Activated T-cell treated with anti-CD3 and anti-CD28 coated beads, Interleukin-2, amount 50 U/mL, for 72 hours (primary cell): ENCODE measurements at regions not wholly inside any gene's neighbourhood (a gene's known extent, or its start where the extent isn't known, plus 50 kb on each side); places are given as distances from the start of the nearest gene placed in this dataset.

Source experiments
- ATAC-seq, 2 donors: fragments of 150-1000 bp; cut with Tn5 transposase; replicated peaks in 1 of 2; 2 replicates each; pipeline ENCODE4 v1.10.0; 2021; ENCODE audit warnings: moderate library complexity in 2 of 2, mild to moderate bottlenecking in 1 of 2
- DNase-seq, 2 donors: peaks; one replicate each; pipeline ENCODE4 v3.0.0; 2021 to 2022; ENCODE audit warnings: mixed read lengths in 1 of 2
- H3K27ac Mint-ChIP-seq: one replicate; pipeline ENCODE4 v1.8.0; 2022; ENCODE audit warnings: mild to moderate bottlenecking, moderate library complexity, mixed read lengths
- H3K27me3 Mint-ChIP-seq: one replicate; pipeline ENCODE4 v1.8.0; 2022; ENCODE audit warnings: low read depth, mixed read lengths
- H3K36me3 Mint-ChIP-seq, 2 donors: one replicate each; pipeline ENCODE4 v1.8.0; 2022; ENCODE audit warnings: mixed read lengths in 2 of 2, mild to moderate bottlenecking in 1 of 2; ENCODE audit not compliant: insufficient read depth in 2 of 2
- H3K4me1 Mint-ChIP-seq: one replicate; pipeline ENCODE4 v1.8.0; 2022; ENCODE audit warnings: low read depth, mixed read lengths
- H3K4me3 Mint-ChIP-seq, 2 donors: one replicate each; pipeline ENCODE4 v1.8.0; 2022; ENCODE audit warnings: mild to moderate bottlenecking in 2 of 2, mixed read lengths in 2 of 2, moderate library complexity in 2 of 2
- H3K9me3 Mint-ChIP-seq, 2 donors: one replicate each; pipeline ENCODE4 v1.8.0; 2022; ENCODE audit warnings: mixed read lengths in 2 of 2

DNA sequence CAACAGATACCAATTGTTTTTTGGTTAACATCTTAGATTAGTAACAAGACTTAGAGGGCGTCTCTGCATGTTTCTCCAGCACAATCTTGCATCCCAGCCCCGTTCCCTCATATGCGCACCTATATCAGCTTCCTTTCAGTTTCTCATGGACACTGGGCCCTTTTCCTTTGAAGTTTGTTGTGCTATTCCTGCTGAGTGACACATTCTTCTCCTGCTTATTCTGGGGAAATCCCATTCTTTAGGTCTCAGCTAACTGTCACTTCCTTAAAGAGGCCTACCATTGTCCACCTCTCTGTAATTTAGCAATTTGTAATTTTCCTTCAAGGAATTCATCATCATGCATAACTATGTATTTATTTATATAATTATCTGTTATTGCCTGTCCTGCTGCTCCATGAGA lies 110.3 kb upstream of the STEAP1B start:
- no peaks in the 10 kb centered on the region for H3K9me3 Mint-ChIP-seq
- DNase-seq (no peak), ATAC-seq (no peak)
- no peak overlapping the region for H3K27ac Mint-ChIP-seq
- peaks cover 36% of the 10 kb centered on the region for H3K27me3 Mint-ChIP-seq
- no peaks in the 10 kb centered on the region for H3K4me1 Mint-ChIP-seq
- no peak overlapping the region for H3K4me3 Mint-ChIP-seq
- no peaks in the 10 kb centered on the region for H3K36me3 Mint-ChIP-seq

DNA sequence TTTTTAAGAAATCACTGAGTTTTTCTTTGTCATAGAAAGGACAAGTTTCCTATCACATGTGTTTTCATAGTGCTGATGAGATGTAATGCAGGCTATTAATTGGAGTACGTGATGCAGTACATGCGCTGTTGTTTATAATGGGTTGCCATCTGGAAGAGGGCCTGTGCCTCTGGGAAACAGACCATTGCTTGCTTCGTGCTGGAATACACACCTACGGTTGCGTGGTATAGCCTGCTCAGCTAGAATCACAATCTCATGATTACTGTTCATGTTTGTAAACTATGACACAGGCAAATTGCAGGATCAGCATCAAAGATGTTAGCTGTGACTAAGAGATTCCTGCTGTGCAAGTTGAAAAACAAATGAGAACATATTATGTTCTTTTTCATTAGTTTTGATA lies 107.2 kb upstream of the STEAP1B start:
- H3K4me3 Mint-ChIP-seq: no peak overlapping the region
- DNase-seq: no peak
- peaks cover 24% of the 10 kb centered on the region for H3K27me3 Mint-ChIP-seq
- H3K4me1 Mint-ChIP-seq: no peaks in the 10 kb centered on the region
- no peak overlapping the region for H3K27ac Mint-ChIP-seq
- ATAC-seq: no peak
- H3K9me3 Mint-ChIP-seq: no peaks in the 10 kb centered on the region
- no peaks in the 10 kb centered on the region for H3K36me3 Mint-ChIP-seq

- ATAC-seq (no peak), DNase-seq (no peak)
- H3K36me3 Mint-ChIP-seq: no peaks in the 10 kb centered on the region
- H3K9me3 Mint-ChIP-seq: no peaks in the 10 kb centered on the region
- peaks cover 30% of the 10 kb centered on the region for H3K27me3 Mint-ChIP-seq
- no peaks in the 10 kb centered on the region for H3K4me1 Mint-ChIP-seq
- no peak overlapping the region for H3K27ac Mint-ChIP-seq
- H3K4me3 Mint-ChIP-seq: no peak overlapping the region
Observed at GRCh38 chr7:22604246-22604645, 104.3 kb upstream of the STEAP1B start.

DNA sequence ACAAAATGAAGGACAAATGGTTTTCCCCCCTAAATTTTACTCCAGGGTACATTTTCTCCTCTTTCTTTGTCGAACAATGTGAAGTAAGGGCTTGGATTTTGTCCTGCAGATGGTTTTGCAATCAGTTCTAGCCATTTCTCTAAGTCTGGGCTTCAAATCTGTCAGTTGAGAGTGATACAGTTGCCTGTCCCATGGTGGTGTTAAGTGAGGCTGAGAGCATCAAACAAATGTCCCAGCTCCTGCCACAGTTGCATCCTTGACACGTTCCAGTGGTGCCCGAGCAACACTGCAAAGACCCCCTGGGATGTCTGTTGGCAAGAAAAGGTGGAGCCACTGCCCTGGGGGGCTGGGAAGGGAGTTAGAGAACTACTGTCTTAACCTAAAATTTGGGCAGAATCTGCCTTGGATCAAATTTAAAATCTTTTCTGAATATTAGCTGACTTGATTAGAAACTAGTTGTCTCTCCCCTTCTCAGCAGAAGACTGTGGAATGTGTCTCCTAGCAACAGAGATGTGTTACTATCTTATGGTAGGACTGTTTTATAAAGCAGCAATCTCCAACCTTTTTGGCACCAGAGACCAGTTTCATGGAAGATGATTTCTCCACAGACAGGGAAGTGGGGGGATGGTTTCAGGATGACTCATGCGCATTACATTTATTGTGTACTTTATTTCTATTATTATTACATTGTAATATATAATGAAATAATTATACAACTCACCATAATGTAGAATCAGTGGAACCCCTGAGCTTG lies 102.0 kb upstream of the STEAP1B start:
- H3K9me3 Mint-ChIP-seq: no peaks in the 10 kb centered on the region

GRCh38 chr7:22601408-22601807 lies 101.4 kb upstream of the STEAP1B start:
- H3K4me3 Mint-ChIP-seq: no peak overlapping the region
- no peaks in the 10 kb centered on the region for H3K4me1 Mint-ChIP-seq
- H3K27ac Mint-ChIP-seq: no peak overlapping the region
- ATAC-seq: no peak
- no peaks in the 10 kb centered on the region for H3K36me3 Mint-ChIP-seq
- H3K9me3 Mint-ChIP-seq: no peaks in the 10 kb centered on the region
- DNase-seq: no peak
- H3K27me3 Mint-ChIP-seq: peaks cover 38% of the 10 kb centered on the region

More for the DNA sequence above, 102.0 kb upstream of the STEAP1B start:
- H3K27me3 Mint-ChIP-seq: peaks cover 38% of the 10 kb centered on the region
- H3K36me3 Mint-ChIP-seq: no peaks in the 10 kb centered on the region
- no peaks in the 10 kb centered on the region for H3K4me1 Mint-ChIP-seq
- H3K4me3 Mint-ChIP-seq: no peak overlapping the region
- DNase-seq: no peak
- no peak for ATAC-seq
- no peak overlapping the region for H3K27ac Mint-ChIP-seq

GRCh38 chr7:22601003-22601402 lies 101.0 kb upstream of the STEAP1B start:
- no peaks in the 10 kb centered on the region for H3K36me3 Mint-ChIP-seq
- no peak for ATAC-seq
- no peak overlapping the region for H3K4me3 Mint-ChIP-seq
- no peaks in the 10 kb centered on the region for H3K9me3 Mint-ChIP-seq
- no peak overlapping the region for H3K27ac Mint-ChIP-seq
- H3K27me3 Mint-ChIP-seq: peaks cover 38% of the 10 kb centered on the region
- no peaks in the 10 kb centered on the region for H3K4me1 Mint-ChIP-seq
- no peak for DNase-seq

GRCh38 chr7:22598318-22598920 lies 98.4 kb upstream of the STEAP1B start:
- Mint-ChIP-seq H3K36me3 (no peaks in the 10 kb centered on the region), H3K27me3 (peaks cover 52% of the 10 kb centered on the region), H3K27ac (no peak overlapping the region), H3K4me3 (no peak overlapping the region), H3K4me1 (no peaks in the 10 kb centered on the region), H3K9me3 (no peaks in the 10 kb centered on the region)
- no peak for DNase-seq
- no peak for ATAC-seq

DNA sequence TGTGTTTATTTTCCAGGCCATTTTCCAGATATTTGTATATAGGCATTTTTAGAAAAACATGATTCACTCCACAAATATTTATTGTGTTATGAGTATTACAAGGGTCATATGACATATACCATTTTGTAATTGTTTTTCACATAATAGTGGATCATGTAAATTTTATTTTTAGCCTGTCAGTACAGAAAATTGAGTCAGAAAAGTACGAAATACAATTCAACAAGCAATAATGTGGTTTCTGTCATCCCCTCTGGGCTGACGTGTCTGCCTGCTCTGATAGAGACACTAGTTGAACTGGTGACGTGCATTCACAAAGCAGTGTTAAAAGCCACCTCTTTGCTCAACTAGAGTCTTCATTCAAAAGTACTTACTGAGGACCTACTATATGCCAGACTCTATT lies 97.9 kb upstream of the STEAP1B start:
- Mint-ChIP-seq H3K36me3 (no peaks in the 10 kb centered on the region), H3K4me1 (no peaks in the 10 kb centered on the region), H3K27me3 (peaks cover 51% of the 10 kb centered on the region), H3K4me3 (no peak overlapping the region), H3K27ac (no peak overlapping the region), H3K9me3 (no peaks in the 10 kb centered on the region)
- DNase-seq: no peak
- ATAC-seq: no peak

DNA sequence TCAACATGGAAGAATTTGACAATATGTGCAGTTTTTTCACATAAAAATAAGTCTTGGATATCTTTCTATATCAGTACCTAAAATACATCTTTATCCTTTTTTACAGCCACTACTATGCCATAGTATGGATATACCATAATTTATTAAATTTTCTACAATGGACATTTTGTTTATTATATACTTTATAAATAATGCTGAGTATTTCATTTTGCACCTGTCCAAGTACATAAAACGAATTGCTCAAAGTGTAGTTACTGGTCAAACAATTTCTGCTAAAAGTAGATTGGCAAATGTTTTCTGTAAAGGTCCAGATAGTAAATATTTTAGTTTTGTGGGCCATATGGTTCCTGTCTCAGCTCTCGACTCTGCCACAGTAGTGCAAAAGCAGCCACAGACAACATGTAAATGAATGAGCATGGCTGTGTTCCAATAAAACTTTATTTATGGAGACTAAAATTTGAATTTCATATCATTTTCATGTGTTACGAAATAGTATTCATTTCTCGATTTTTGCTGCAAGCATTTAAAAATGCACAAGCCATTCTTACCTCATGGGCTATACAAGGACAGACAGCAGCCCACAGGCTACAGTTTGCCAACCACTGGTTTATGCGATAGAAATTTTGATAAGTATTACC lies 96.9 kb upstream of the STEAP1B start:
- Mint-ChIP-seq H3K9me3 (peaks cover 0 to 2% of the 10 kb centered on the region in 2 donors), H3K27ac (no peak overlapping the region), H3K36me3 (peaks cover 0 to 5% of the 10 kb centered on the region in 2 donors), H3K4me1 (no peaks in the 10 kb centered on the region), H3K27me3 (peaks cover 57% of the 10 kb centered on the region), H3K4me3 (no peak overlapping the region)
- ATAC-seq (no peak), DNase-seq (no peak)

GRCh38 chr7:22594020-22594419 lies 94.0 kb upstream of the STEAP1B start:
- peaks cover 65% of the 10 kb centered on the region for H3K27me3 Mint-ChIP-seq
- no peaks in the 10 kb centered on the region for H3K4me1 Mint-ChIP-seq
- H3K9me3 Mint-ChIP-seq: peaks cover 0 to 2% of the 10 kb centered on the region in 2 donors
- peaks cover 0 to 5% of the 10 kb centered on the region in 2 donors for H3K36me3 Mint-ChIP-seq
- H3K27ac Mint-ChIP-seq: no peak overlapping the region
- no peak for DNase-seq
- ATAC-seq: no peak
- no peak overlapping the region for H3K4me3 Mint-ChIP-seq

GRCh38 chr7:22591271-22591670 lies 91.3 kb upstream of the STEAP1B start:
- peaks cover 0 to 2% of the 10 kb centered on the region in 2 donors for H3K9me3 Mint-ChIP-seq
- DNase-seq (no peak), ATAC-seq (no peak)
- H3K4me3 Mint-ChIP-seq: no peak overlapping the region
- H3K27ac Mint-ChIP-seq: no peak overlapping the region
- peaks cover 78% of the 10 kb centered on the region for H3K27me3 Mint-ChIP-seq
- H3K4me1 Mint-ChIP-seq: peaks cover 15% of the 10 kb centered on the region
- H3K36me3 Mint-ChIP-seq: peaks cover 0 to 5% of the 10 kb centered on the region in 2 donors

GRCh38 chr7:22589641-22590201 lies 89.7 kb upstream of the STEAP1B start:
- Mint-ChIP-seq H3K27ac (no peak overlapping the region), H3K27me3 (peaks cover 71% of the 10 kb centered on the region), H3K4me3 (no peak overlapping the region), H3K4me1 (peaks cover 17% of the 10 kb centered on the region), H3K9me3 (peaks cover 0 to 2% of the 10 kb centered on the region in 2 donors), H3K36me3 (peaks cover 0 to 5% of the 10 kb centered on the region in 2 donors)
- ATAC-seq: no peak
- no peak for DNase-seq

DNA sequence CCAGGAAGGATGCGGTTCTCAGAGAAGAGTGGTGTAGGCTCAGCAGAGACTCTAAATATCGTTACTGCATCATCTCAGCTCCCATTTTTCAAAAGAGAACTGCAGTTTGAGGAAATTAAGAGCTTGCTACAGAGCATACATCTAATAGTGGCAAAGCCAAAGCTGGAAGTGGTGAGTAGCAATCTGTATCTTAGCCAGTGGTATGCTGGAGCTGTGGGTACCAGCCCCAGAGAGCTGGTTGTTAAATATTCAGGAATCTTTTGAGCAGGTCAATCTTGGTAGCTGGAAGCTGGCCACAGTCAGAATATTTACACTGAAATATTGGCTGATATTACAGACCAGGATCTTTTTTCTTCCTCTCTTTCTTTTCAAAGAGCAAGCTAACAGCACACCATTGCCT lies 88.4 kb upstream of the STEAP1B start:
- DNase-seq (no peak), ATAC-seq (no peak)
- Mint-ChIP-seq H3K27ac (no peak overlapping the region), H3K4me3 (no peak overlapping the region), H3K27me3 (peaks cover 62% of the 10 kb centered on the region), H3K9me3 (peaks cover 0 to 2% of the 10 kb centered on the region in 2 donors), H3K36me3 (peaks cover 0 to 5% of the 10 kb centered on the region in 2 donors), H3K4me1 (peaks cover 17% of the 10 kb centered on the region)
